K562 (cell line): ENCODE measurements at regions not wholly inside any gene's neighbourhood (a gene's known extent, or its start where the extent isn't known, plus 50 kb on each side); places are given as distances from the start of the nearest gene placed in this dataset.

ENCODE experiments used
- PHF8 ChIP-seq: fragments of 200-600 bp; sonication (generic); IDR thresholded peaks from 2 replicates; pipeline ENCODE4 v1.6.1; 2012; ENCODE audit warnings: mixed run types, mild to moderate bottlenecking, inconsistent platforms, low read length, moderate library complexity, borderline replicate concordance
- SPI1 ChIP-seq: IDR thresholded peaks from 2 replicates; pipeline ENCODE4 v1.6.1; 2011; ENCODE audit warnings: low read depth, low read length, control low read depth, borderline replicate concordance
- TF ChIP-seq, protein P1 (sequence below), 3 experiments: IDR thresholded peaks in 2 of 3; conservative IDR thresholded peaks in 1 of 3; 2 replicates each; pipeline ENCODE4 v1.5.1; 2011 to 2012; ENCODE audit warnings: low read length in 3 of 3, mild to moderate bottlenecking in 3 of 3, control low read depth in 2 of 3, improper control_type of control experiment in 1 of 3, inconsistent platforms in 1 of 3, low read depth in 1 of 3, mixed read lengths in 1 of 3, moderate library complexity in 1 of 3; ENCODE audit not compliant: insufficient read depth in 2 of 3

DNA sequence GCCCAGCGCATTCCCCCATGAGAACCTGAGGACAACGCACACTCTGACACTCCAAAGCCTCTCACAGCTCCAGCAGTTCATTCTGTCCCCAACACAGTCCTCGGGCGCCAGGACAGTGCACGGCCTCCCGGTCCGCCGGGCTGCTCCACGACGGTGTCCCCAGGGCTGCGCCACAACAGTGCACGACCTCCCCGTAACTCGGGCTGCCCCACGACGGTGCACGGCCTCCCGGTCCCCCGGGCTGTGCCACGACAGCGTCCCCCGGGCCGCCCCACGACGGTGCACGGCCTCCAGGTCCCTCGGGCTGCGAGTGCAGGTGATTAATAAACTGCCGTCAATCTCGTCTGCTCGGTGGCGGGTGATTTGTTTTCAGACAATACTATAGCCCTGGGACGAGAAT lies 585.1 kb upstream of the FRG1 start:
- TF ChIP-seq SPI1 (no peak), PHF8 (no peak)
- TF ChIP-seq, protein P1, sequence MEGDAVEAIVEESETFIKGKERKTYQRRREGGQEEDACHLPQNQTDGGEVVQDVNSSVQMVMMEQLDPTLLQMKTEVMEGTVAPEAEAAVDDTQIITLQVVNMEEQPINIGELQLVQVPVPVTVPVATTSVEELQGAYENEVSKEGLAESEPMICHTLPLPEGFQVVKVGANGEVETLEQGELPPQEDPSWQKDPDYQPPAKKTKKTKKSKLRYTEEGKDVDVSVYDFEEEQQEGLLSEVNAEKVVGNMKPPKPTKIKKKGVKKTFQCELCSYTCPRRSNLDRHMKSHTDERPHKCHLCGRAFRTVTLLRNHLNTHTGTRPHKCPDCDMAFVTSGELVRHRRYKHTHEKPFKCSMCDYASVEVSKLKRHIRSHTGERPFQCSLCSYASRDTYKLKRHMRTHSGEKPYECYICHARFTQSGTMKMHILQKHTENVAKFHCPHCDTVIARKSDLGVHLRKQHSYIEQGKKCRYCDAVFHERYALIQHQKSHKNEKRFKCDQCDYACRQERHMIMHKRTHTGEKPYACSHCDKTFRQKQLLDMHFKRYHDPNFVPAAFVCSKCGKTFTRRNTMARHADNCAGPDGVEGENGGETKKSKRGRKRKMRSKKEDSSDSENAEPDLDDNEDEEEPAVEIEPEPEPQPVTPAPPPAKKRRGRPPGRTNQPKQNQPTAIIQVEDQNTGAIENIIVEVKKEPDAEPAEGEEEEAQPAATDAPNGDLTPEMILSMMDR (IDR thresholded peaks at IDR 0.05 in 2 of 3, conservative IDR thresholded peaks at IDR 0.05 in 1 of 3; ENCODE audit: insufficient read depth in 2 of 3, low read depth in 1 of 3, low read length in 3 of 3) = no peak
